Stimulated activated CD4-positive, alpha-beta T cell treated with anti-CD3 and anti-CD28 coated beads, Interleukin-4, amount 100 ng/mL, for 1 hour (primary cell): ENCODE measurements at regions not wholly inside any gene's neighbourhood (a gene's known extent, or its start where the extent isn't known, plus 50 kb on each side); places are given as distances from the start of the nearest gene placed in this dataset.
"Not testable (repeated sequence)": the region's sequence is repeated elsewhere in the genome, so short reads cannot be mapped to it uniquely, and the experiment has no call there.

Experiments
- DNase-seq: peaks from one replicate; pipeline ENCODE4 v3.0.0-alpha.2; 2020

- DNase-seq, result not testable (repeated sequence)
Observed at GRCh38 chr1:234809854-234810245, 199.9 kb upstream of the IRF2BP2 start.

DNA sequence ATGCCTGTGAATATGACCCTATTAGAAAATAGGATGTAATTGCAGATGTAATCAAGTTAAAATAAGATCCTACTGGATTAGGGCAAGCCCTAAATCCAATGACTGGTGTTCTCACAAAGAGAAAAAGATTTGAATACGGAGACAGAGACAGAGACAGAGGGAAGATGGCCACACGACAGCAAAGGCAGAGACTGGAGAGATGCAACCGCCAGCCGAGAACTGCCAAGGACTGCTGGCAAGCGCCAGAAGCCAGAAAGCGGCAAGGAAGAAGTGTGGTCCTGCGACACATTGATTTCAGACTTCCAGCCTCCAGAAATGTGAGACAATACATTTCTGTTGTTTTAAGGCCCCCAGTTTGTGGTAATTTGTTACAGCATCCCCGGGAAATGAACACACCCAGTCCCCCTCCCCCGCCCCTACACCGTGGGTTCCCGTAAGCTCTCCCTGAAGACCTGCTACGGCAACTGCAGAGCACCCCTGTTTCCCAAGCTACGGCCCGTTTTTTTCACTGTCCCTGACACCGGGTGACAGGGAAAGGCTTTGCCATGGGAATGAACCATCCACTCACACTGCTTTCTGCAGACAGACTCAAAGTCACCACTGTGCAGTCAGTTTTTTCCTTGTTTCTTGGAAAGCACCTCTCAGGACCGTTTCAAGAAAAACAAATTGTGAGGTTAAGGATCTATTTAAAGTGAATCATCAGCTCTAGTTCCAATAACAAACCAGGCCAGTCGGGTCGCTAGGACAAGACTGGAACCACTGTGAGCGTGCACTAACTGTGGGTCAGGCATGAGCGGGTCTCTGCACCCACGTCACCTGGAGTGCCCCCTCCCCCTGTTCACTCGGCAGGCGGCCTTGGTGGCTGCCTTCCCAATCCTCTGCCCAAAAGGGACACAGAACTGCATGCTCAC, 199.2 kb upstream of the IRF2BP2 start:
- not testable (repeated sequence) for DNase-seq

DNA sequence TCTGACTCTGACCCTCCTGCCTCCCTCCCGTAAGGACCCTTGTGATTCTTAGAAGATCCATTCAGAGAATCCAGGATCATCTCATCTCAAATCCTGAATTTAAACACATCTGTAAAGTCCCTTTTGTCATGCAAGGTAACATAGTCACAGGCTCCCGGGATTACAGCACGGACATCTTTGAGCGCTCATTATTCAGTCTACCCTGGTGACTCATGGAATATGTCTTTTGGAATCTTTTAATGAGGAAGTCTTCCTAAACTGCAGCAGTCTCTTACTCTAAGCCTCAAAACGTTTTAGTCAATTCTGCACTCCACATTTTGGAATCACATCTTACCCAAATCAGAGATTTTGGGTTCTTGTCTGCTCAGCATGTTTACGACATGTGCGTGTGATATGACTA, 198.5 kb upstream of the IRF2BP2 start:
- DNase-seq, result not testable (repeated sequence)

GRCh38 chr1:234807705-234808104, 197.7 kb upstream of the IRF2BP2 start:
- DNase-seq, result not testable (repeated sequence)

DNA sequence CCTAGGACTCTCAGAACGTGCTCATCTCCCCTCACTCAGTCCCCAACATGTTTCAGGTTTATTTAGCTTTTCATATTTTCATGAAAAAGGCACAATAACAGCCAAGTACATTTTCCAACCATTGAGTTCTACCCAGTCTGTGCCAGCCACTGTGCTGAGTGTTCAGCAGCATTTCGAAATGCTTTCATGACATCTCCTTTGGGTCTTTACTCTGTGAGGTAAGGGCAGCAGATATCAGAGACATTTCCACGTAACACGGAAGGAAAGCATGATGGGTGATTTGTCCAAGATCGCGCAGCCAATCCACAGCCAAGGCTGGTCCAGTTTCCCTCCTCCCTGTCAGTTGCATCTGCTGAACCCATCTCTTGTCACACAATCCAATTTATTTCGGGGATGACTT, 192.6 kb upstream of the IRF2BP2 start:
- not testable (repeated sequence) for DNase-seq

GRCh38 chr1:234801636-234802035, 191.7 kb upstream of the IRF2BP2 start:
- DNase-seq, result not testable (repeated sequence)

- not testable (repeated sequence) for DNase-seq
Observed at GRCh38 chr1:234801147-234801546, 191.2 kb upstream of the IRF2BP2 start.

GRCh38 chr1:234800563-234800962, 190.6 kb upstream of the IRF2BP2 start:
- not testable (repeated sequence) for DNase-seq

DNA sequence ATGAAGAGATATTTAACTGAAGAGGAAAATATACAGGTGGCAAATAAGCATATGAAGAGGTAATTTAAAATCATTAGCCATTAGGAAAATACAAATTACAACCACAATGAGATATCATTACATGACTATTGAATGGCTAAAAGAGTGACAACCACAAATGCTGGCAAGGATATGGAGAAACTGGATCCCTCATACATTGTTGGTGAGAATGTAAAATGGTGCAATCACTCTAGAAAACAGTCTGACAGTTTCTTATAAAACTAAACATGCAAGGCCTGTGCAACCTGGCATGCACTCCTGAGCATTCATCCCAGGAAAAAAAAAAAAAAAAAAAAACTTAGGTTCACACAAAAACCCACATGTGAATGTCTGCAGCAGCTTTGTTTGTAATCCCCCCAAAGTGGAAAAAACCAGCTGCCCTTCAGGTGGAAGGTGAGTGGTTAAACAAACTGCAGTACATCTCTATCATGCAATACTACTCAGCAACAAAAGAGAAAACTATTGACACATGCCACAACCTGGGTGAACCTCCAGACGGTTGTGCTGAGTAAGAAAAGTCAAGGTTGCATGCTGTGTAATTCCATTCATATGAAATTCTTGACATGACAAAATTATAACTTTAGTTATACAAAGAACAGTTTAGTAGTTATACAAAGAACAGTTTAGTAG, 189.2 kb upstream of the IRF2BP2 start:
- DNase-seq, result not testable (repeated sequence)

DNA sequence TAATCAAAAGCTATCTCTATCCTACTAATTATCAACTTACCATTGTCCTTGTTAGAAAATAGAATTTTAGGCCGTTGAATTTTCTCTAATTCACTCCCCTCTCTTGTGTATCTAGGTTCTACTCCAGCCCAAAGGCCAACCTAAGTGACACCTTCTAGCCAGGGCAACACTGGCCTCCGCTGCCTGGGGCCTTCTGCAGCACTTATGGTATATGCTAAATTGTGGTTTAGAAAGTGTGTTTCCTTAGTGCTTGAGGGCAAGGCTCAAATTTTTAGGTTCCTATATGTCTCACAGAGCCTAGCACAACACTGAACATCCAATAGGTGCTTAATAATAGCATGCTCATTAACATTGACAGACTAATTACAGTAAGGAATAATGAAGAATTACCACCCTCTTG, 187.2 kb upstream of the IRF2BP2 start:
- not testable (repeated sequence) for DNase-seq

- not testable (repeated sequence) for DNase-seq
Observed at GRCh38 chr1:234796438-234796792, 186.4 kb upstream of the IRF2BP2 start.

DNA sequence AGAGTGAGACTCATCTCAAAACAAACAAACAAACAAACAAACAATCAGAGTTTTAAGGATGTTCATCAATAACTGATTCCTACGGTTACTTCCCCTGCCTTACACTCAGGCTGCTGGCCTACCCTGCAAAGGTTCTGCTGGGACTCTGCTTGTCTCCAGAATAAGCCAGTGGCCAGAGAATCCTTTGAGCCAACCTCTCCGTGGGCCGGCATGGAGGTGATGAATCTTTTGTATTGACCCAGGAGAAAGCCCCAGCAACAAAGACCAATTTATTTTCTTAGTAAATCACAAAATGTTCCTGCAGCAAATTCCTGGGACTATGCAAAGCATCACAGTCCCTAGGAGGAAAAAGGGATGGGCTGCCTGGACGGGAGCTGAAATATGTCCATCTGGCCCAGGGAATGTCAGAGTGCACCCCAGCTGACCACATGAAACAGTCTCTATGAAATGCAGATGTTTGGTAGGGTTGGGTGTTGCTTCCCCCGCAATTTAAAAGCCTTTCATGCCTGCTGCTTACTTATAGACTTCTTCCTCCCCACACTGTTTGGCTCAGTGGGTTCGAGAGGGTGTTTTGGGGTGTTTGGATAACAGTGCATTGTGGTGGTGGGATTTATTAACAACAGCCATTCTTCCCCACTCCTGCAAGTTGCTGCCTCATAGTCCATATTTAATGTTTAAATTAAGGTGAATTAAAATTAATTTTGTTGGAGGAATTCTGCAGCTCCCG, 185.9 kb upstream of the IRF2BP2 start:
- DNase-seq, result not testable (repeated sequence)

DNA sequence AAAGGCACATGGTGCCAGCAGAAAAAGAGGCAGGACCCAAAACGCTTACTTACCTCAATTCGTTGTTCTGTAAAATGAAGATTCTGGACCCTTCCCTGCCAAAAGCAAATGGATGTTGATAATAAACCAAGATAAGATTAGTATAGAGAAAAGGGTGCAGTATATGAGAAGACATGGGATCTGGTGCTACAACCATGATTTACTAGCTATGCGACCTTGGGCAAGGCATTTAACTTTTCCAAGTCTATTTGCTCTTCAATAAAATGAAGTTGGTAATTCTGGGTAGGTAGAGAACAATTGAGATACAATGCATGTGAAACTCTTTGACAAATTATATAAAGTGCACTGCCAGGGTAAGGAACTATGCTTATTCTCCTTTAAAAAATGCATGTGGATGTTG, 185.0 kb upstream of the IRF2BP2 start:
- DNase-seq, result not testable (repeated sequence)

DNA sequence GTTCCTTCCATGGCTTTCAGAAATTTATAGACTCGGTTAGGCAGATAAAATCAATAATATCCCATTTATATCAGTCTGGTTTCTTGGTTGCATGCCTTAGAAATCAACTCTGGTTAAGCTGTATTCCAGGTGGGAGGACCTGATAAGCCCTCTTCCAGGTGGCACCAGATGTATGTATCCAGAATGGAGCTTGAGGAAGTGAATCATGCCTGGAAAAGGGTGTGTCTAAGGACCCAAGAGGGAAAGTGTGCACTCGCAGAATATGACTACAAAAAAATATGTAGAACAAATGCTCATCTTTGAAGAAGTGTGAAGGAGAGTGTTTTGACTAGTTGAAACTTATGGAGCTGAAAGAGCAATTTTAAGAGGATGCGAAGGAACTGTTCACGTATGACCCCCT, 184.5 kb upstream of the IRF2BP2 start:
- DNase-seq, result not testable (repeated sequence)

GRCh38 chr1:234793924-234794323, 183.9 kb upstream of the IRF2BP2 start:
- not testable (repeated sequence) for DNase-seq

GRCh38 chr1:234792221-234792864, 182.4 kb upstream of the IRF2BP2 start:
- DNase-seq, result not testable (repeated sequence)

GRCh38 chr1:234791615-234792014, 181.6 kb upstream of the IRF2BP2 start:
- not testable (repeated sequence) for DNase-seq

DNA sequence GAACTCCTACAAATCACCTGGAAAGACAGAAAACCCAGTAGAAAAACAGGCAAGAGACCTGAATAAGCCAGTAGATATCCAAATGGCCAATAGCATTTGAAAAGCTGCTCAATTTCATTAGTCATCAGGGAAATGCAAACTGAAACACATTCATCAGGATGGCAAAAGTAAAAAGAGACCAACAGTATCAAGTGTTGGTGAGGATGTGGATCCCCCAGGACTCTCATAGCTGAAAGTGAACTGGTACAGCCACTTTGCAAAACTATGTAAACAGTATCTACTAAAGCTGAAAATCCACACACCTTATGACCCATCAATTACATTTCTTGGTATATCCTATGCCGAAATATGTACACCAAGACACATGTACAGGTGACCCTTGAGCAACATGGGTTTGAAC, 180.4 kb upstream of the IRF2BP2 start:
- DNase-seq, result not testable (repeated sequence)

DNA sequence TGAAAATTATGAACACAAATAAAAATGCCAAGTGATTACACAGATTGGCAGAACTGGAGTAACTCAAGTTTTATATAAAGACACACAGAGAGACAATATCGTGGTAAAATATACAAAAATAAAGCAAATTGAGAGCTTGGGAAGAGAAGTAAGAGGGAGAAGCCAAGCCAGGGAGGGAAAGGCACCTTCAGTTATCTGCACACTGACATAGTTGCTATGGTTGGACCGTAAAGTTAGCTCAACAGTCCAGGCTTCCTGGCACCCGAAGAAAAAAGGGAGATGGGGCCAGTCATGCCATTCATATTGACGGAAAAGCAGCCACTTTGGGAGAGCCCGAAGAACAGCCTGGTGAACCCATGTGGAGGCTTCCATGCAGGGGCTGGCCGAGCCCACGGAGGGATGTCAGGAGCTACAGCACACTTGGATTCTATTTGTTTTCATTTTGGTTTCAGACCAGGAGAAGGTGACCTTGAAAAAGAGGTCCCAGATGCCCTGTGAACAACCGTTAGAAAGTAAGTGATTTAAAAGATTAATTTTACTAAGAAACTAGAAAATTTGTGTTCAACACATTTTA, 177.1 kb upstream of the IRF2BP2 start:
- DNase-seq, result not testable (repeated sequence)

DNA sequence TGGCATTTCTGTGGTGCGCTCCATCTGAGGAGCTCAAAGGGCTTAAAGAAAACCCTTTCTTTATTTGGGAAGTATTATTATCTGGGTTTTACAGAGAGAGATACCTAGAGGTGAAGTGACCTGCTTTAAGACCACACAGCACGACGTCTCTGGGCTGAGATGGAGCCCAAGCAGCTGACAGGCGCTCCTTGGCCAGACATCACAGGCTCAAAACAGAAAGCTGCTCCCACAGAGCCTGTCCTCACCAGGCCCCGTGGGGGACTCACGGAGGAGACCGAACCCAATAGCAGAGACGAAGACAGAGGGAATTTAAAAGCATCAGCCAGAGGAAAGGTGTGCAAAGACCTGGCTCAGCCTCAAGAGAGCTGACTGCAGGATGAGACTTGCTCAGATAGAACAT, 175.9 kb upstream of the IRF2BP2 start:
- DNase-seq, result not testable (repeated sequence)

GRCh38 chr1:234785471-234785919, 175.5 kb upstream of the IRF2BP2 start:
- not testable (repeated sequence) for DNase-seq

- DNase-seq, result not testable (repeated sequence)
Observed at GRCh38 chr1:234784108-234784507, 174.1 kb upstream of the IRF2BP2 start.
